ENCODE measurements at regions not wholly inside any gene's neighbourhood (a gene's known extent, or its start where the extent isn't known, plus 50 kb on each side); places are given as distances from the start of the nearest gene placed in this dataset.
A peak's percentile ranks its signal among the peaks of the same experiment; 100 is the strongest.

DNA sequence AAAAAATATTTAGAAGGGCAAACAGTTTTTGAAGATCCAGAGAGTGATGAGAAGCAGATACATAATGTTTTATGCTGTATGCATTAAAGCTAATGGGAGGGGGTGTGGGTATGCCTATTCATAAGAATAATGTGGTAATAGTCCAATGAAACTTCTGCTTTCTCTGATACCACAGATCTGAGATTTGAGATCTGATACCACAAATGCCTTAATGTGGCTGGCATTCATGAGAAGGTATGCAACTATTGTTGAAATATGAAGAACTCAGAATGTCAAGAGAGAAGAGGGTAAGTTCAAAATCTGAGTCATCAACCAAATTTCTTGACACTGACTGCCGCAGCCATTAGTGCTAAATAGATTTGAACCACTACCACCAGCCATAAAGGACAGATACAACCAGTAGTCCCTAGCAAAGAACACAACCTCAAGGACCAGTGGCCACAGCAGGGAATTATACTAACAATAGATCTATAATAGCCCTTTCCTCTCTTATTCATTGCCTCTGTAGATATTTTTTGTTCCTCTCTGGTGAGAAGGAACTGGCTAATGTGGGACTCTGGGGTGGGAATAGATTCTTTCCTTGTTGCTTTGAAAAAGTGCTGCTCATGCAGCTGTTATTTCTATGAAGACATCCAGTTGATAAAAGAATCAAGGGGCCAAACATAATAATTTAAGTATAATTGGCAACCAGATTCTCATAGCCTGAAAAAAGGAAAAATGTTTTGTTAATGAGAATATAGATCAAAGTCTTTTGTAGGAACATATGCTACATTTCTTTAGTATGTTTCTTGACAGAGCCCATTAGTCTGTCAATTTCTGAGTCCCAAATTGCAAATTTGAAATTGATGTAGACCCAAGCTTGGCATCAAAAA is 256.5 kb upstream of the ZNF608 start:
- no peak overlapping the region for H3K27ac ChIP-seq (ENCODE audit: low read length)
- H3K27ac Mint-ChIP-seq: no peak overlapping the region
- no peaks in the 10 kb centered on the region for H3K9me3 Mint-ChIP-seq
- H3K4me3 Mint-ChIP-seq: no peak overlapping the region
- ATAC-seq: peak in 2 of 3 donors; percentile 29 to 76
- TF ChIP-seq, protein P1, sequence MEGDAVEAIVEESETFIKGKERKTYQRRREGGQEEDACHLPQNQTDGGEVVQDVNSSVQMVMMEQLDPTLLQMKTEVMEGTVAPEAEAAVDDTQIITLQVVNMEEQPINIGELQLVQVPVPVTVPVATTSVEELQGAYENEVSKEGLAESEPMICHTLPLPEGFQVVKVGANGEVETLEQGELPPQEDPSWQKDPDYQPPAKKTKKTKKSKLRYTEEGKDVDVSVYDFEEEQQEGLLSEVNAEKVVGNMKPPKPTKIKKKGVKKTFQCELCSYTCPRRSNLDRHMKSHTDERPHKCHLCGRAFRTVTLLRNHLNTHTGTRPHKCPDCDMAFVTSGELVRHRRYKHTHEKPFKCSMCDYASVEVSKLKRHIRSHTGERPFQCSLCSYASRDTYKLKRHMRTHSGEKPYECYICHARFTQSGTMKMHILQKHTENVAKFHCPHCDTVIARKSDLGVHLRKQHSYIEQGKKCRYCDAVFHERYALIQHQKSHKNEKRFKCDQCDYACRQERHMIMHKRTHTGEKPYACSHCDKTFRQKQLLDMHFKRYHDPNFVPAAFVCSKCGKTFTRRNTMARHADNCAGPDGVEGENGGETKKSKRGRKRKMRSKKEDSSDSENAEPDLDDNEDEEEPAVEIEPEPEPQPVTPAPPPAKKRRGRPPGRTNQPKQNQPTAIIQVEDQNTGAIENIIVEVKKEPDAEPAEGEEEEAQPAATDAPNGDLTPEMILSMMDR (IDR thresholded peaks at IDR 0.05): no peak
- peaks cover 6% of the 10 kb centered on the region in 2 donors for H3K4me1 Mint-ChIP-seq
- H3K4me3 ChIP-seq (ENCODE audit: low read length): no peak overlapping the region
- no peak for DNase-seq
- H3K4me1 ChIP-seq (ENCODE audit: control insufficient read depth, insufficient read depth, low read length): peaks cover 8% of the 10 kb centered on the region
- WGBS (ENCODE audit: insufficient coverage): 38% methylated on average over 1 of the region's 1 CpG
- no peaks in the 10 kb centered on the region for H3K36me3 ChIP-seq (ENCODE audit: control insufficient read depth, insufficient read depth, low read length)
- H3K36me3 Mint-ChIP-seq: no peaks in the 10 kb centered on the region
- no peaks in the 10 kb centered on the region for H3K9me3 ChIP-seq (ENCODE audit: control insufficient read depth, insufficient read depth, low read length)
- intact Hi-C loops (cut with micrococcal nuclease): no loop called here
- H3K27me3 ChIP-seq (ENCODE audit: control insufficient read depth, insufficient read depth, low read length): no peaks in the 10 kb centered on the region
- peaks cover 0 to 10% of the 10 kb centered on the region in 2 donors for H3K27me3 Mint-ChIP-seq (ENCODE audit: low read depth in 2 of 2)

DNA sequence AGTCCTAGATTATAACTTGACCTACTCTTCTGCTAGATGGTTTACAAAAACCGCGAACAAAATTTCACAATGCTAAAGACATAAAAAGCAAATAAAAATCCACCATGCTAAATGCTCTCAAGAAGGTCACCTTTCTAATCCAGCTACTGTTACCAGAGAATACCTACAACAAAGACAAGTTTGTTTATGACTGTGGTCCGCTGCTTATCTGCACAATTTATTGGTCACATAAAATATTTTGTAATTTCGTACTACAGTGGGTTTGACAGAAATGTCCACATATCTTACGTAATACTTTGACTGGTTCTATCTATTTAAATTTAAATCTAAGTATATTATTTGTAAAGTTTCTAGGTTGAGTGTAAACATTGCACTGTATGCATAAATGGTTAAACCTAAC is 257.6 kb upstream of the ZNF608 start:
- 94% methylated on average over 3 of the region's 5 CpGs for WGBS (ENCODE audit: insufficient coverage)
- Histone ChIP-seq H3K4me3 (ENCODE audit: low read length) (no peak overlapping the region), H3K36me3 (ENCODE audit: control insufficient read depth, insufficient read depth, low read length) (no peaks in the 10 kb centered on the region), H3K27ac (ENCODE audit: low read length) (no peak overlapping the region), H3K9me3 (ENCODE audit: control insufficient read depth, insufficient read depth, low read length) (no peaks in the 10 kb centered on the region), H3K27me3 (ENCODE audit: control insufficient read depth, insufficient read depth, low read length) (no peaks in the 10 kb centered on the region), H3K4me1 (ENCODE audit: control insufficient read depth, insufficient read depth, low read length) (peaks cover 8% of the 10 kb centered on the region)
- intact Hi-C loops (cut with micrococcal nuclease): no loop called here
- H3K9me3 Mint-ChIP-seq: no peaks in the 10 kb centered on the region
- H3K36me3 Mint-ChIP-seq: no peaks in the 10 kb centered on the region
- no peak overlapping the region for H3K27ac Mint-ChIP-seq
- peaks cover 0 to 7% of the 10 kb centered on the region in 2 donors for H3K27me3 Mint-ChIP-seq (ENCODE audit: low read depth in 2 of 2)
- ATAC-seq (no peak), DNase-seq (no peak)
- H3K4me3 Mint-ChIP-seq: no peak overlapping the region
- peaks cover 6% of the 10 kb centered on the region in 2 donors for H3K4me1 Mint-ChIP-seq
- TF ChIP-seq, protein P1 (IDR thresholded peaks at IDR 0.05): no peak

DNA sequence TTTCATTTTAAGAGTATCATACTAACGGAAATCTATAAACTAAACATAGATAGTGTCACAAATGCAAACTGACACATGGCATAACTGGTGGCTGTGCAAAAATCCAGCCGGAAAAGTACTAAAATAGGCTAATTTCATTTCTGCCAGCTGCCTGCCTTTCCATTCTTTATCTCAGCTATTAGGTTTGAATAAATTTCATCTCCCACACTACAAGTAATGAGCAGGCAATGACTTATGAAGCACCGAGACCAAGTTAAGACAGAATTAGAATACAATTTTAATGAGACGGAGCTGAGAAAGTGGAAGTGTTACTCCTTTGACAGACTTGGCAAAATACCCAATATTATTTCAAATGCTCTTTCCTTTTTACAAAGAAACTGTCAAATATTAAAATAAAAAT is 258.8 kb upstream of the ZNF608 start:
- no peak overlapping the region for H3K27ac ChIP-seq (ENCODE audit: low read length)
- H3K9me3 ChIP-seq (ENCODE audit: control insufficient read depth, insufficient read depth, low read length): no peaks in the 10 kb centered on the region
- 70% methylated on average over 3 of the region's 4 CpGs for WGBS (ENCODE audit: insufficient coverage)
- Mint-ChIP-seq H3K9me3 (no peaks in the 10 kb centered on the region), H3K27me3 (ENCODE audit: low read depth in 2 of 2) (peaks cover 2 to 7% of the 10 kb centered on the region in 2 donors), H3K4me3 (no peak overlapping the region), H3K4me1 (peaks cover 6% of the 10 kb centered on the region in 2 donors), H3K27ac (no peak overlapping the region), H3K36me3 (no peaks in the 10 kb centered on the region)
- TF ChIP-seq, protein P1 (IDR thresholded peaks at IDR 0.05): no peak
- H3K4me3 ChIP-seq (ENCODE audit: low read length): no peak overlapping the region
- peaks cover 8% of the 10 kb centered on the region for H3K4me1 ChIP-seq (ENCODE audit: control insufficient read depth, insufficient read depth, low read length)
- H3K36me3 ChIP-seq (ENCODE audit: control insufficient read depth, insufficient read depth, low read length): no peaks in the 10 kb centered on the region
- no peak for DNase-seq
- no peak for ATAC-seq
- no peaks in the 10 kb centered on the region for H3K27me3 ChIP-seq (ENCODE audit: control insufficient read depth, insufficient read depth, low read length)
- intact Hi-C loops (cut with micrococcal nuclease): no loop called here

All from natural killer cell (primary cell).